GM21447 (cell line): ENCODE measurements at regions not wholly inside any gene's neighbourhood (a gene's known extent, or its start where the extent isn't known, plus 50 kb on each side); places are given as distances from the start of the nearest gene placed in this dataset.
"Not testable (repeated sequence)": the region's sequence is repeated elsewhere in the genome, so short reads cannot be mapped to it uniquely, and the experiment has no call there.

Experiments used
- ATAC-seq: cut with Tn5 transposase; IDR thresholded peaks from one replicate; pipeline ENCODE4 v1.9.1; 2021; ENCODE audit not compliant: unreplicated experiment

GRCh38 chr9:100794738-100795269, 216.9 kb downstream of the CAVIN4 start:
- ATAC-seq = no peak

- ATAC-seq = no peak
These were observed 224.6 kb upstream of the PLPPR1 start for GRCh38 chr9:100803956-100804355.

- no peak for ATAC-seq
These were observed 216.9 kb upstream of the PLPPR1 start for GRCh38 chr9:100811643-100812042.

GRCh38 chr9:100813871-100814270, 214.7 kb upstream of the PLPPR1 start:
- no peak for ATAC-seq

- no peak for ATAC-seq
These were observed 208.5 kb upstream of the PLPPR1 start for GRCh38 chr9:100819980-100820379.

GRCh38 chr9:100833035-100833434, 195.5 kb upstream of the PLPPR1 start:
- ATAC-seq = not testable (repeated sequence)

- no peak for ATAC-seq
These were observed 189.7 kb upstream of the PLPPR1 start for GRCh38 chr9:100838857-100839256.

GRCh38 chr9:100848726-100849125, 179.8 kb upstream of the PLPPR1 start:
- no peak for ATAC-seq

- ATAC-seq = no peak
These were observed 176.4 kb upstream of the PLPPR1 start for GRCh38 chr9:100852088-100852487.

- no peak for ATAC-seq
These were observed 172.3 kb upstream of the PLPPR1 start for GRCh38 chr9:100856238-100856637.

GRCh38 chr9:100865111-100865510, 163.4 kb upstream of the PLPPR1 start:
- ATAC-seq = no peak

- no peak for ATAC-seq
These were observed 162.9 kb upstream of the PLPPR1 start for GRCh38 chr9:100865648-100866047.

- no peak for ATAC-seq
These were observed 159.2 kb upstream of the PLPPR1 start for GRCh38 chr9:100869326-100869725.

GRCh38 chr9:100879884-100880283, 148.6 kb upstream of the PLPPR1 start:
- ATAC-seq = no peak

- no peak for ATAC-seq
These were observed 148.2 kb upstream of the PLPPR1 start for GRCh38 chr9:100880284-100880683.

GRCh38 chr9:100884518-100884917, 144.0 kb upstream of the PLPPR1 start:
- no peak for ATAC-seq

- no peak for ATAC-seq
These were observed 138.2 kb upstream of the PLPPR1 start for GRCh38 chr9:100890321-100890720.

GRCh38 chr9:100911273-100911672, 117.3 kb upstream of the PLPPR1 start:
- no peak for ATAC-seq

- ATAC-seq = no peak
These were observed 115.3 kb upstream of the PLPPR1 start for GRCh38 chr9:100913257-100913656.

- no peak for ATAC-seq
These were observed 114.3 kb upstream of the PLPPR1 start for GRCh38 chr9:100914266-100914665.

- ATAC-seq = no peak
These were observed 109.0 kb upstream of the PLPPR1 start for GRCh38 chr9:100919506-100919905.

- ATAC-seq = no peak
These were observed 102.2 kb upstream of the PLPPR1 start for GRCh38 chr9:100926366-100926765.

GRCh38 chr9:100927763-100928162, 100.8 kb upstream of the PLPPR1 start:
- no peak for ATAC-seq

GRCh38 chr9:100933656-100934055, 94.9 kb upstream of the PLPPR1 start:
- ATAC-seq = no peak
